ENCODE measurements at regions not wholly inside any gene's neighbourhood (a gene's known extent, or its start where the extent isn't known, plus 50 kb on each side); places are given as distances from the start of the nearest gene placed in this dataset.
"Not testable (repeated sequence)": the region's sequence is repeated elsewhere in the genome, so short reads cannot be mapped to it uniquely, and the experiment has no call there.

DNA sequence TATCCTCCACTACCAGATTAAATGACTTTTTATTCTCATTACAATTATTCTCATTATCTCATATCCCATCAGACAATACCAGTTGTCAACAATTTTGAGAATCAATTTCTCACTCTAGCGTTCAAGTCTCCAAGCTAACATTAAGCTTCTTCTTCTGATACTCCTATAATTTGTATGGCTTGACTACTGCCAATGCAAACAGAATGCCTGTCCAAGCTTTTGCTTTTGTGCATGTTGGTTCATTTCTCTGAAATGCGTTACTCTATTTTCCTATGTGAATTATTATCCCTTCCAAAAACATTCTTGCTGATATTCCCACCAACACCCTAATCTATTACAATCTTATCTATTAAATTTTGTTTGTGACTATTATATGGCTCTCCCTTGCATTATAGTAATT lies 1602.3 kb downstream of the C4orf33 start:
- FAIRE-seq = no peak

DNA sequence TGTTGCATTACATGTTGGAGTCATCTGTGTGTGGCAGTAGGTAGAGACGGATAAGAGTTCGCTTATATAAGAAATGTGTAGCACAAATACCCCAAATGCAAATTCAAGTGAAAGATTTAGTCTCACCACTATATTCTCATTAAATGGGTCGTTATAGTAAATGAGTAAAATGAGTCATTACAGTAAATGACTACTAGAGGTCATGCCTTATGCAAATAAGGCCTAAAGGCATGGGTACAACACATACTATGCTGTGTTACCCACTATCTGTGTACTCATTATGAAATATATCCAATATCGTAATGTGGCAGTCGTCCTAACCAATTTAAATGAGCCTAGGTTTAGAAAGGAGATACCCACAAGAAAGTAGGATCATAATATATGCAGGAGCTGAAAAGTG lies 1603.1 kb downstream of the C4orf33 start:
- FAIRE-seq = no peak

DNA sequence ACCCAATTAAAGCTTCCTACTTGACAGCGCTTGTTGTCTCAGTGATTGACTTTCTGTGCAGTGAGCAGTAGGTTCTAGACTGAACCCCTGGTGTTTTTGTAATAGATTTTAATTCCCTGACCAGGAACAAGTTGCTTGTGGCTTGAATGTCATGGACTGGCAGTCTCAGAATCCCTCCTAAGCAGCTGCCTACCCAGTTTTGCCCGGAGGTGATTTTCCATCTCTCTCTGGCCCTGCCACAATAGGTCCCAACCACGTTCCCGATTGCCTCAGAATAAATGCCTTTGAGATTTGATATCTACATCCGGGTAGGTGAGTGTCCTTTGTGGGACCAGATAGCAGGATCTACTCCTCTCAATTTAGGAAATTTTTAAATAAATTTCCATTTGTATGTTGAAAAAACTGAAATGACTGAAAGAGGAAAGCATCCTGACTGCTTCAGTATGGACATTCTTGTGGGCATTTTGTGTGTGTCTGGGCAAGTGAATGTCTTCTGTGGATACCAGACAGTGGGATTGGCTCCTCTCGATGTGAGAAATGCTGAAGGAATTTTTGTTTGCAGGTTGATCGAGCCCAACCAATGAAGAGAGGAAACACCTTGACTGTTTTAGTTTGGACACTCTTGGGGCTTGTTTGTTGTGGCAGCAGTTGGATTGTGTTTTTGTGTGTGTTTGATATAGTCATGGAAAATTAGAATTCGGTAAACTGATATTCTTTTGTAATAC lies 1607.4 kb downstream of the C4orf33 start:
- no peak for FAIRE-seq

DNA sequence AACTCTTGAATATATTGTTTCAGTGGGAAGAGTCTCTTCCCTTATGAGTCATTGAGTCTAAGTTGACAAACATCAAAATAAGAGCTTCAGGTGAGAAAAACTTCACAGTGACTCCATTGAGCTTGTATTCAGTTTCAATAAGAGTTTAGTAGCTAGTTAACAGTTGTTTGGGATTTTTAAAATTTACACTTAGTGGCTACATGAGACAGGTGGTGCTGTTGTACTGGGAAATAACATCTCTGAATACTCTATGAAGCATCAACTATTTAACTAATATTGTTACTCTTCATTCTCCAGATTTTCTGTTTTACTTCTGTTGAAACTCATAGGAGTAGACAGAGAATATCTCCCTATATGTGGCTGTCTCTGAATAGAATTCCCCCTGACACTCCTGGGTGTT lies 1609.1 kb downstream of the C4orf33 start:
- no peak for FAIRE-seq

DNA sequence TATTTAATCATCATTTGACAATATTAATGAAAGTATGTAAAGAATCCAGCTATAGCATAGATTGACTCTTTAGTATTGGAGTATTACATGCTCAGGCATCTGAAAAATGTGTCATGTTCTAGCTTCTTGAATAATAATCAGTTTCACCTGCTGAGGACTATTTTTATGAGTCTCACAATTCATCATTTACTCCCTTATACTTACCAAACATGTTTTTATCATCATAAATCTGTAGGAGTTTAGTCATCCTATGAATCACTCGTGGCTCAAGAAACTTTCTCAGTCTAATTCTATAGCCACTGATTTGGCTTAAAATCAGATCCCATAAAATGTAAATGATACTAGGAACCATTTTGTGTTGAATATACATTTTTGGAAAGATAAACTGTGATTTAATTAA lies 1616.1 kb downstream of the C4orf33 start:
- FAIRE-seq = no peak

DNA sequence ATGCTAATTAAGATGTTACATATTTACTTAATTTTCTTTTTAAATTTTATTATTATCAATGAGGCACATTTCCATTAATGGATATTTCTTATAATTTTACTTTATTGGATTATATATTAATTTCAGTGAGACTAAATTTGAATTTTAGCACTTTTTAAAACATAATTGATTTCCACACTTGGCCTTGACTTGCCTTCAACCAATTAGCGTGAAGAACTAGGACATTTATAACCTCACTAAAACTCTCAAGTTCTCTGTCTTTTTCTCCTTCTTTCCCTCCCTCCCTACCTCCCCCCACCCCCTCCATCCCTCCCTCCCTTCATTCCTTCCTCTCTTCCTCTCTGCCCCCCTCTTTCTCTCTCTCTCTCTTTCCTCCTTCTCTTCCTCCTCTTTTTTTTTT lies 1618.1 kb downstream of the C4orf33 start:
- no peak for FAIRE-seq

DNA sequence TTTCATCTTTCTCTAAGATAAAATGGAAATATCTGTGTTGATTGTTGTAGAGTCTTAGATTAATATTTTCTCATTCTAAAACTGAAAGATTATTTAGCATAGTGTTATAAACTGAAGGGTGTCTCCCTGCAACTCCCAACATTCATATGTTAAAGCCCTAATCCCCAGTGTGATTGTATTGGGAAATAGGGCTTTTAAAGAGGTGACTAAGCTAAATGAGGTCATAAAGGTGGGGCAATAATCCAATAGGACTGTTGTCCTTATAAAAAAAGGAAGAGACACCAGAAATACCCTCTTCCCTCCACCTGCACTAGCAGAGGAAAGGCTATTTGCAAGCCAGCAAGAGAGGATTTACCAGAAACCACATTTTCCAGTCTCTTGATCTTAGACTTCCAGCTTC lies 1626.4 kb downstream of the C4orf33 start:
- no peak for FAIRE-seq

DNA sequence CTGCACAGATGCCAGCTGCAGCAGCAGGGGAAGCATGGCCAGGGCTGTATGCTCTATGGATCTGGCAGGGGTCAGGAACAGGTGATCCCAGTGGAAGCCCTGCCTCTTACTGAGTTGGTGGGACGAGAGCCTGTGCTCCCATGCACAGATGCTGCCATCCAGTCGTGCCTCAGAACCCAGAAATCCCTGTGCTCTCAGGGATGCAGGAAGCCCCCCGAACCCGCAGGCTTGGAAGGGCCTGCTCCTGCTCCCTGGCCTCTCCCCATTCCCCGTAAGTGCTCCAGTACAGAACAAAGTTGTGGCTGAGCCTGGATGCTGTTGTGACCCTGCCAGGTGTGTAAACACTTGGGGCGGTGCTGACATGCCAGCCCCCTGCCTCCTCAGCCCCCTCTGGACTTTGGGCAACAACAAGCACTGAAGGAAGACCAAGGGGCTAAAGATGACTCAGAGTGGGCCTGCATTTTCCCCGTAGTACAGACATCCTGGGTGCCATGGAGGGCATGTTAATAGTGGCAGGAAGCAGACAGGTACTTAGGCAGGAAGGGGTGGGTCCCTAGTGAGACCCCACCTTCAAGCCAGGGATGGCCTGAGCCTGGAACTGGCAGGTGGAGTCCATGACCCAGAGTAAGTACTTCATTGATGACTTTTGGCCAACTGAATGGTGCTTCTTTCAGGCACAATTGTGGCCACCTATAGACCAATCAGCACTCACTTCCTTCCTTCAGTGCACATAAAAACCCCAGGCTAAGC lies 1640.7 kb downstream of the C4orf33 start:
- no peak for FAIRE-seq

DNA sequence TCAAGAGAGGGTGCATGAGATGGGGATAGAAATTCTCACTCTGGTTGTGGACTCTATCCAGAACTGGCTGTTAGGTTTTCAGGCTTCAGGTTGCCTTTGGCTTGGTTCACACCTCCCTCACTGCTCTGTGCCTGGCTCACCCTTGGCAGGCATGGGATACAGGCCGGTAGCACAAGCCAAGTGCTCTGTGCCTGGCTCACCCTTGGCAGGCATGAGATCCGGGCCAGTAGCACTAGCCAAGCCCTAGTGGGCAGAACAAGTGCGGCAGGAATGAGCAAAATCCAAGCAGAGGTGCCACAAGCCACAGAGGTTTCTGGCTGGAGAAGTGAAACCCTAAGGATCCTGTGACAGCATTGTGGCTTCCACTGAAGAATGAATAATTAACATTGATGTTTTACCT lies 1642.3 kb downstream of the C4orf33 start:
- FAIRE-seq = no peak

DNA sequence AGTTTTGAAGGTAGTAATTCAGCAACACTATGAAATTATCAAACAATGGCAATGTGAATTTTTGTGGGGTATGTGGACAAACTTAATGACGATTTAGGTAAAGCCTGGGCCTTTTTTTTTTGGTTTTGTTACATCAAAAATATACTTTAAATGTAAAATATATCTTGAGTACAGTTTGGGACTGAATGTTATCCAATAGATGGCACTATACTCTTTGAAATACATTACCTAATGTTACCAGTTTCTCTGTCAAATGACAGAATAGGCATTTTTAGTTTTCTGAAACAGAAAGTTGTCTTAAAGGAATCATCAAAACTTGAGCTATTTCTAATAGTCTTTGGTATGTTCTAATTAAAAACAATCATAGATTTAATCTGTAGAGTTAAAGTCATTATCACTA lies 1651.9 kb downstream of the C4orf33 start:
- FAIRE-seq = peak; percentile 82

DNA sequence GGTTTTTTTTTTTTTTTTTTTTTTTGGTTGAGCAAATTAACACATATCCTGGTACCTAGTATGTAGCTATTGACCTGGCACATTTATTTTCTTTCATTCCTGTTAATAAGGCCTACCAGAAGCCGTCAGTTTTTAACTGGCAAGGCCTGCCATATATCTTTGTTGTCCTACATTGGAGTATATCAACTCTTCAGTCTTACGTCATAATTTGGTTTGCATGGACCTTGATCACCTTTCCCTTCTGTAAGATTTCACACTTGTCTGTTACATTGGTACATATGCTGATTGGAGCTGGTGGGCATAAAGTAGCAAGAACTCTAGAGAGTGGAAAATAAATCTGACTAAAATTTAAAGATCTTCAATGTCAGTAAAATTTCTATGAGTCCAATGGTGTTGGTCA lies 1658.0 kb downstream of the C4orf33 start:
- no peak for FAIRE-seq

DNA sequence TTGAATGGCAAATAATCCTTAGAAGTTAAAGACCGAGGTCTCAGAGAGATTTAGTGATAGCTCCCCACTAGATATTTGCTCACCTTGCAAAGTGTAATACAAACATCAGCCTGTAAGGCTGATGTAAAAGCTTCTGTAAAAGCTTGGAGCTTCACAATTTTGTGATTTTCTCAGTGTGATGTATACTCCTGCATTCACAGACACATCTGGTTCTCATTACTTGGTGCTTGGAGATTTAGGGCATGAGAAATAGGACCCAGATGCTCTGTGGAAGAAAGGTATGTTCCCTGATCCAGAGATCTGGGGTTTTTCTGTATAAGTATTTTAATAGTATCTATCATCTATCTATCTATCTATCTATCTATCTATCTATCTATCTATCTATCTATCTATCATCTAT lies 1664.3 kb downstream of the C4orf33 start:
- FAIRE-seq = no peak

DNA sequence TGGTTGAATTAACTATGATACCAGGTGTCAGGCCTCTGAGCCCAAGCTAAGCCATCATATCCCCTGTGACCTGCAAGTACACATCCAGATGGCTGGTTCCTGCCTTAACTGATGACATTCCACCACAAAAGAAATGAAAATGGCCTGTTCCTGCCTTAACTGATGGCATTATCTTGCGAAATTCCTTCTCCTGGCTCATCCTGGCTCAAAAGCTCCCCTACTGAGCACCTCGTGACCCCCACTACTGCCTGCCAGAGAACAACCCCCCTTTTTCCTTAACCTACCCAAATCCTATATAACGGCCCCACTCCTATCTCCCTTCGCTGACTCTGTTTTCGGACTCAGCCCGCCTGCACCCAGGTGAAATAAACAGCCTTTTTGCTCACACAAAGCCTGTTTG lies 1671.4 kb downstream of the C4orf33 start:
- FAIRE-seq = not testable (repeated sequence)

DNA sequence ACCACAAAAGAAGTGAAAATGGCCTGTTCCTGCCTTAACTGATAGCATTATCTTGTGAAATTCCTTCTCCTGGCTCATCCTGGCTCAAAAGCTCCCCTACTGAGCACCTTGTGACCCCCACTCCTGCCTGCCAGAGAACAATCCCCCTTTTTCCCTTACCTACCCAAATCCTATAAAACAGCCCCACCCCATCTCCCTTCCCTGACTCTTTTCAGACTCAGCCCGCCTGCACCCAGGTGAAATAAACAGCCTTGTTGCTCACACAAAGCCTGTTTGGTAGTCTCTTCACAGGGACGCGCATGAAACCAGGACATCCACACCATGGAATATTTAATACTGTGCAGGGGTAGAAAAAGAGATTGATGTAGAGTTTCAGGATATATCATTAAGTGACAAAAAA lies 1677.0 kb downstream of the C4orf33 start:
- not testable (repeated sequence) for FAIRE-seq

DNA sequence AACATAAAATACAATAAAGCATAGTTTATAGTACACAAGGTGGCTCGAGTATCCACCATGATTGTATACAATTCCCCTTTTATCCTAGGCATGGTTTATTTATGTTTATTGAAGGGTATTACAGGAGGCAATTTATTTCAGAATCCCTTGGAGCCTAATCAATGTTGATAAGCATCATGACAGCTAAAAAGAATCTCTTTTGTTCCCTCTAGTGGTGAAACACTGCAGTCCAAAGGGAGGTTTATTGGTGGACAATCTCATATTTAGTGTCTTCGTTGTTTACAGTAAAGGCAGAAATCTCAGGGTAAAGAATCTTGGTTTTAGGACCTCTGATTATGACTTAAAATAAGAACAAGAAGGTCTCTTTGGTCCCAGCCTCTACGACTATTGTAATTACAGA lies 1712.5 kb downstream of the C4orf33 start:
- FAIRE-seq = no peak

DNA sequence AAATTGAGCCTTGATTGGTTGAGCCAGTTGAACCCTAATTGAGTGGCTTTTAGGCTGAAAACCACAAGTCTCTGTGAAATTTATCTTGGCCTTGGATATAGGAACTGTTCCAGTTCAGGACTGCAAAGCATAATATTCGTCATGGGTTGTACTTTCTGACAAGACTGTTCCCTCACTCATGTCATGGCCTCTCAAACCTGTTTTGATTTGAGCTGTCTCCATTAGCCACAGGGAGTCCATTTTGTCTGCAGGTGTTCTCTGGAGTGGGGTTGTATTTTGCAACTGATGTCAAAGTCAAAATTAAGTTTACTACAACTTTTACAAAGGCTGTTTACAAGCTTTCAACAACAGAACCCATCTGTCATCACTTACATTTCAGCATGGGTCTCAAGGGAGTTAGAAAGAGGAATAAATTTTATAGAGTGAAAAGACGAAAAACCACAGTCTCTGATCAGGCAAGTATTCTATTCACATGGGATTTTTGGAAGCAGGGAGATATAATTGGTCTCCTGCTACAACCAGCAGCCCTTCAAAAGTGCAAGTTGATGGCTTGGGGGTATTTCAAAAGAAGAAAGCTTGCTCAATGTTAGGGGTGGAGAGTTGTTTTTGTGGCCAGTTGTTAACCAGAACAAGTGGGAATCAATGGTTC lies 1716.3 kb downstream of the C4orf33 start:
- no peak for FAIRE-seq

DNA sequence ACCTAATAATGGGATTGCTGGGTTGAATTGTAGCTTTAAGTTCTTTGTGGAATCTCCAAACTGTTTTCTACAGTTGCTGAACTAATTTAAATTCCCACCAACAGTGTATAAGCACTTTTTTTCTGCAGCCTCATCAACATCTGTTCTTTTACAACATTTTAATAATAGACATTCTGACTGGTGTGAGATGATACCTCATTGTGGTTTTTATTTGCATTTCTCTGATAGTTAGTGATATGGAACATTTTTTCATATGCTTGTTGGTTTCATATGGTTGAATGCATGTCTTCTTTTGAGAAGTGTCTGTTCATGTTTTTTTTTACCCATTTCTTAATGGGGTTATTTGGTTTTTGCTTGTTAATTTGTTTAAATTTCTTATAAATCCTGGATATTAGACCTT lies 1718.9 kb downstream of the C4orf33 start:
- FAIRE-seq = no peak

DNA sequence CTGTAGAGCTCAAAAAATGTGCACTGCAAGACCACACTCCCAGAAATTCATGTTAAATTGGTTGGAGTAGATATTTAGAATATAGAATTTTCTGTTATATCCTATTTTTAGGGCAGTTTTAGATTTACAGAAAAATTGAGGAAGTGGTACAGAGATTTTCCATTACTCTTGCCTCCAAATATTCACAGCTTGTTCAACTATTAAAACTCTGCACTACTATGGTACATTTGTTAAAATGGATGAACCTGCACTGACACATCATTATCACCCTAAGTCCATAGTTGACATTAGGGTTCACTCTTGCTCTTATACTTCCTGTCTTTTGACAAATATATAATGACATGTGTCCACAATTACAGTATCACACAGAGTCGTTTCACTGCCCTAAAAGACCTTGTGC lies 1724.5 kb downstream of the C4orf33 start:
- FAIRE-seq = no peak

DNA sequence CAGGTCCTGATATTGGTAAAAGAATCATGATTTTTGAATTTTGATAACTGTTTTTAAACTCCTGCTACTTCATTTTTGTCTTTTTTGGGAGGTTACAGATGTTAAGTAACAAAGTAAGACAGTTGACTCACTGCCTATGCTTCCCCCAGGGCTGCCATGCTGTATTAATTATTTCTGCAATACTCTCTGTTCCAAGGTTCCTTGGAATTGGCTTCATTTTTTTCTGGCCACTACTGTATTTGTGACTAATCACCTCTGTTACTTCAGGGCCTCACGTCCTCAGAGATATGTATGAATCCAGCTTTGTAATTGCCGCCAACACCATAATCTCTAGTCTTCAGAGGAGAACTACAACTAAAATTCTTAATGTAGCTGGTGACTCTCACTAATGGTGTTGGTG lies 1729.3 kb downstream of the C4orf33 start:
- FAIRE-seq = no peak

DNA sequence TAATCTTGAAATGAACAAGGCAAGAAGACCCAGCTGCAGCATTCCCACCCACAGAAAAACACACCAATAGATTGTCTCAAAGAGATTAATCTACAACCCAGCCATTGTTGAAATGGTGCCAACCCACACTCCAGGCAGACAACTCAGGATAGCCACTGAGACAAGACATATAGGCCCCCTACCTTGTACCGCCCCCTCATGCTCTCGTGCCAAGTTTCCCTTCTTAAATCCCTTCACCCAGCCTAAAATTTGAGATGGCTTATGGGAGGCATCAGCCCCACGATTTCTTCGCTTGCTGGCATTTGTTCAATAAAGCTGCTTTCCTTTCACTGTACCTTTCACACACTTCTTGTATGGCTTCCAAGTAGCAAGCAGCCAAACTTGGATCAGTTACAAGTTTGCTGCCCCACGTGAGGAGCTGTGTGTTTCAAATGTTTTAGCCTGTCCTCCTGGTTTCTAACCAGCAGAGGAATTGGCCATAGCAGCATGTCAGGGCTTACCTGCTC lies 1754.1 kb downstream of the C4orf33 start:
- FAIRE-seq = no peak

DNA sequence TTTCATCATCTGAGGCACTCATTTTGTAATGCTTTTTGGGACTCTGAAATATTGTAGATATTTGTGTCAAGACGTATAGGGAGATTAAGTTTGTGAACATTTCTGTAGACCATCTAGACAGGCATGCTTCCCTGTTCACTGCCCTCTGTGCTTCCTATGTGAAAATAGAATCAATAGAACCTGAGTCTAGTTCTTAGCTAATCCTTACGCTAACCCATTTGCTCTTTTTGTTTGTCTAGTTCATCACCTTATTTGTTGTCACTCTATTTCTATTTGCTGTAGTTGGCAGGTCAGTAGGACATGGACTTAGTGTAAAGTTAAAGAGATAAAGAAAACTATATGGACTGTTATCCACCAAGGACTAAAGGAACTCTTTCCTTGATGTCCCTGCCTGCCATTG lies 1755.2 kb downstream of the C4orf33 start:
- no peak for FAIRE-seq

DNA sequence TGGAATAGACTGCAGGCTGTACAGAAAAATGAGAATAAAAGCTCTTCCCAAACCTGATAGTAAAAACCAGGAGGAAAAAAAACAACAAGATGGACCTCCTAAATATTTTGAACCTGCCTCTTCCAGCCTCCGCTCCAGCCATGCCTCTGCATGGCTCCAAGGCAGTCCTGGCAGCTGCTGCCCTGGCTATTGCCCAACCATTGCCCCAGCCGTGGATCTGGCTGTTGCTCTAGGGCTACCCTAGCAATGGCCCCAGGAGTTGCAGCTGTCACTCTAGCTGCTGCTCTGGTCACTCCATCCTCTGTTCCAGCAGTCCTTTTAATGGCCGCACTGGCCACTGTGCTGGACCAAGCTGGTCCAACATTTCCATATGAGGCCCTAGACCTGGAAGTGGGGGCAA lies 1756.0 kb downstream of the C4orf33 start:
- no peak for FAIRE-seq

DNA sequence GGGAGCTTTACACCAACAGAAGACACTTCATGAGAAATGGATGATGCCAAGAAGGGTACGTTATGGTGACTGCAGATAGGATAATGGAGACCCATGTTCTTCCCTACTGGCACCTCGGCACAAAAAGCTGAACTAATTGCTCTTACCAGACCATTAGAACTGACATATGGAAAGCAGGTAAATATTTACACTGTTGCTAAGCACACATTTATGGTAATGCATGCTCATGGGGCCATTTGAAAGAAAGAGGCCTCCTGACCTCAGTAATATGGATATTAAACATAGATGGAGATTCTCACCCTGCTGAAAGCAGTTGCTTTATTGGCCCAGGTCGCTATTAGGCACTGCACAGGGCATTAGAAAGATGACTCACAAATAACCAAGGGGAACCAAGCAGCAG lies 1759.6 kb downstream of the C4orf33 start:
- no peak for FAIRE-seq

DNA sequence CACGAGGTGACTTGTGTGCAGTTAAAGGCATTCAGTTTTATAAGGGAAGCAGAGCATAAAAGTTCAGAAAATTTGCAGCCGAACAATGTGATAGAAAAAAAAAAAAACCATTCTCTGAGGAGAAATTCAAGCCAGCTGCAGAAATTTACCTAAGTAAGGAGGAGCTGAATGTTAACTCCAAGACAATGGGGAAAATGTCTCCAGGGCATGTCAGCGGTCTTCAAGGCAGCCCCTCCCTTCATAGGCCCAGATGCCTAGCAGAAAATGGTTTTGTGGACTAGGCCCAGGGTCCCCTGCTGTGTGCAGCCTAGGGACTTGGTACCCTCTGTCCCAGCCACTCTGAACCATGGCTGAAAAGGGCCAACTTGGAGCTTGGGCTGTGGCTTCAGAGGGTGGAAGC lies 1764.0 kb downstream of the C4orf33 start:
- no peak for FAIRE-seq
